Testis (tissue), 2 donors: ENCODE measurements at regions not wholly inside any gene's neighbourhood (a gene's known extent, or its start where the extent isn't known, plus 50 kb on each side); places are given as distances from the start of the nearest gene placed in this dataset.

Source experiments
- DNase-seq: peaks from one replicate; pipeline ENCODE4 v3.0.0-alpha.2; 2019
- H3K27ac ChIP-seq, 2 donors: fragments of 200-600 bp; sonication (generic); one replicate each; pipeline ENCODE4 v1.5.1; 2019
- H3K27me3 ChIP-seq: fragments of 200-600 bp; sonication (generic); one replicate; pipeline ENCODE4 v1.5.1; 2019
- H3K36me3 ChIP-seq: fragments of 200-600 bp; sonication (generic); one replicate; pipeline ENCODE4 v1.5.1; 2017; ENCODE audit warnings: low read depth; ENCODE audit errors: missing control alignments
- H3K4me1 ChIP-seq: fragments of 200-600 bp; sonication (generic); one replicate; pipeline ENCODE4 v1.5.1; 2019
- H3K4me3 ChIP-seq, 2 donors: fragments of 200-600 bp; sonication (generic); one replicate each; pipeline ENCODE4 v1.5.1; 2017 to 2019
- H3K9me3 ChIP-seq: fragments of 200-600 bp; sonication (generic); one replicate; pipeline ENCODE4 v1.5.1; 2017
- CTCF ChIP-seq, 3 experiments: fragments of 450-650 bp in 2 of 3; fragments of 200-600 bp in 1 of 3; sonication (generic) in 1 of 3; IDR thresholded peaks; one replicate each; pipeline ENCODE4 v1.5.1; 2016 to 2019; ENCODE audit warnings: antibody characterized with exemption in 3 of 3, mild to moderate bottlenecking in 2 of 3, moderate library complexity in 1 of 3
- POLR2A ChIP-seq: fragments of 450-650 bp; IDR thresholded peaks from one replicate; pipeline ENCODE4 v1.6.1; 2017; ENCODE audit warnings: antibody characterized with exemption, mild to moderate bottlenecking, moderate library complexity
- WGBS, 2 donors: methylation state at CpG; one replicate each; pipeline ENCODE4 v1.1.5; 2018; 5-methylcytosine and 5-hydroxymethylcytosine counted together
- intact Hi-C: fragments of 100-400 bp; cut with DNase I; formaldehyde crosslinking; loops from one replicate; pipeline ENCODE4 v1.15.1; 2023; ENCODE audit warnings: low total_unique reads

- no peak for DNase-seq
- no peaks in the 10 kb centered on the region for H3K36me3 ChIP-seq
- H3K4me3 ChIP-seq, result no peak overlapping the region
- no peaks in the 10 kb centered on the region for H3K4me1 ChIP-seq
- intact Hi-C loops, result no loop called here
- H3K9me3 ChIP-seq, result no peaks in the 10 kb centered on the region
- no peak for TF ChIP-seq POLR2A
- TF ChIP-seq CTCF (IDR thresholded peaks at IDR 0.05), result no peak
- H3K27ac ChIP-seq, result no peak overlapping the region
- WGBS, 2 donors, result 90 to 92% methylated on average over 12 of the region's 12 CpGs
- no peaks in the 10 kb centered on the region for H3K27me3 ChIP-seq
Observed at GRCh38 chr13:99624936-99625540, 123.8 kb downstream of the TM9SF2 start.

- no peak for DNase-seq
- no peak overlapping the region for H3K4me3 ChIP-seq
- H3K36me3 ChIP-seq, result no peaks in the 10 kb centered on the region
- H3K9me3 ChIP-seq, result no peaks in the 10 kb centered on the region
- 89 to 92% methylated on average over 3 of the region's 3 CpGs for WGBS, 2 donors
- TF ChIP-seq CTCF (IDR thresholded peaks at IDR 0.05) (no peak), POLR2A (no peak)
- H3K27me3 ChIP-seq, result no peaks in the 10 kb centered on the region
- H3K27ac ChIP-seq, result no peak overlapping the region
- H3K4me1 ChIP-seq, result peaks cover 6% of the 10 kb centered on the region
- intact Hi-C loops, result no loop called here
Observed at GRCh38 chr13:99620806-99621205, 119.5 kb downstream of the TM9SF2 start.

DNA sequence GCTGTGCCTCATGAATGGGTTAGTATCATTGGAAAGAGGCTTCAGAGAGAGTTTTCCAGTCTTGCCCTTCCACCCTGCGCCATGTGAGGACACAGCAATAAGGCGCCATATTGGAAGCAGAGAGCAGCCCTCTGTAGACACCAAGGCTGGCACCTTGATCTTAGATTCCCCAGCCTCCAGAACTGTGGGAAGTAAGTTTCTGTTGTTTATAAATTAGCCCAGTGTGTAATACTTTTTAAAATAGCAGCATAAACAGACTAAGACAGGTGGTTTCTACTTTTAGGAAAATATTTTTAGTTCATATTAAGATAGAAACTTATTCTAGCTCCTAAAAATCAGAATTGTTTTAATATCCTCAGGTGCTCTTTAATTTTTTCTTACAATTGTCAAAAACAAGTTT, 117.9 kb downstream of the TM9SF2 start:
- DNase-seq, result no peak
- Histone ChIP-seq H3K27ac (no peak overlapping the region), H3K9me3 (no peaks in the 10 kb centered on the region), H3K4me3 (no peak overlapping the region), H3K4me1 (peaks cover 10% of the 10 kb centered on the region), H3K36me3 (no peaks in the 10 kb centered on the region), H3K27me3 (no peaks in the 10 kb centered on the region)
- intact Hi-C loops, result no loop called here
- 88 to 99% methylated on average over 2 of the region's 2 CpGs for WGBS, 2 donors
- TF ChIP-seq CTCF (IDR thresholded peaks at IDR 0.05), result no peak
- no peak for TF ChIP-seq POLR2A

- H3K4me1 ChIP-seq, result peaks cover 10% of the 10 kb centered on the region
- H3K27ac ChIP-seq, result no peak overlapping the region
- intact Hi-C loops, result no loop called here
- no peak for TF ChIP-seq POLR2A
- TF ChIP-seq CTCF (IDR thresholded peaks at IDR 0.05), result peak in 2 of 3 experiments; percentile 52 to 54
- no peaks in the 10 kb centered on the region for H3K36me3 ChIP-seq
- WGBS, 2 donors, result 49 to 50% methylated on average over 11 of the region's 11 CpGs
- H3K9me3 ChIP-seq, result no peaks in the 10 kb centered on the region
- no peaks in the 10 kb centered on the region for H3K27me3 ChIP-seq
- no peak overlapping the region for H3K4me3 ChIP-seq
- DNase-seq, result peak; percentile 74
Observed at GRCh38 chr13:99617474-99618255, 116.4 kb downstream of the TM9SF2 start.
